Naive thymus-derived CD8-positive, alpha-beta T cell (primary cell): ENCODE measurements at regions not wholly inside any gene's neighbourhood (a gene's known extent, or its start where the extent isn't known, plus 50 kb on each side); places are given as distances from the start of the nearest gene placed in this dataset.
"Not testable (repeated sequence)": the region's sequence is repeated elsewhere in the genome, so short reads cannot be mapped to it uniquely, and the experiment has no call there.

ENCODE experiments used
- ATAC-seq, 2 donors: fragments of 150-1000 bp; cut with Tn5 transposase in 1 of 2; sonication (Bioruptor Pico), chemical (Tn5 transposase) in 1 of 2; 1 replicate in 1 of 2; 2 replicates in 1 of 2; pipeline ENCODE4 v1.10.0; 2021; ENCODE audit warnings: mild to moderate bottlenecking in 2 of 2, moderate library complexity in 2 of 2
- POLR2A ChIA-PET: fragments of 350-600 bp; sonication (Branson Sonifier 250); formaldehyde crosslinking; loops from one replicate; lab custom pipeline; 2021; ENCODE audit warnings: antibody characterized with exemption; lab: Charles Lee
- DNase-seq, 10 donors: peaks; one replicate each; pipeline versions ENCODE4 v3.0.0 to v3.0.0-alpha.2; 2020 to 2022
- H3K27ac Mint-ChIP-seq, 10 donors: one replicate each; pipeline ENCODE4 v1.8.0; 2020 to 2022; ENCODE audit warnings: mild to moderate bottlenecking in 10 of 10, mixed read lengths in 10 of 10, moderate library complexity in 4 of 10, inconsistent platforms in 1 of 10
- H3K27me3 Mint-ChIP-seq, 5 donors: one replicate each; pipeline ENCODE4 v1.8.0; 2021 to 2022; ENCODE audit warnings: mixed read lengths in 5 of 5
- H3K36me3 Mint-ChIP-seq, 3 donors: one replicate each; pipeline ENCODE4 v1.8.0; 2020 to 2022; ENCODE audit warnings: mixed read lengths in 3 of 3, mild to moderate bottlenecking in 2 of 3, inconsistent platforms in 1 of 3
- H3K4me1 Mint-ChIP-seq, 4 donors: one replicate each; pipeline ENCODE4 v1.8.0; 2021 to 2022; ENCODE audit warnings: mixed read lengths in 4 of 4
- H3K4me3 Mint-ChIP-seq, 10 donors: one replicate each; pipeline ENCODE4 v1.8.0; 2020 to 2022; ENCODE audit warnings: mild to moderate bottlenecking in 10 of 10, mixed read lengths in 10 of 10, moderate library complexity in 6 of 10, inconsistent platforms in 1 of 10
- H3K9me3 Mint-ChIP-seq, 9 donors: one replicate each; pipeline ENCODE4 v1.8.0; 2020 to 2022; ENCODE audit warnings: mixed read lengths in 9 of 9, mild to moderate bottlenecking in 3 of 9, inconsistent platforms in 1 of 9, moderate library complexity in 1 of 9

- Mint-ChIP-seq H3K27me3 (peaks cover 0 to 4% (median 0%) of the 10 kb centered on the region in 5 donors), H3K4me3 (no peak overlapping the region), H3K36me3 (no peaks in the 10 kb centered on the region), H3K27ac (no peak overlapping the region), H3K4me1 (no peaks in the 10 kb centered on the region), H3K9me3 (peaks cover 0 to 15% (median 10%) of the 10 kb centered on the region in 9 donors)
- POLR2A ChIA-PET: no interaction called here
- DNase-seq (no peak), ATAC-seq (no peak)
Observed at GRCh38 chr4:138485498-138485897, 243.3 kb upstream of the SLC7A11 start.

GRCh38 chr4:138475116-138475515, 233.0 kb upstream of the SLC7A11 start:
- POLR2A ChIA-PET: no interaction called here
- Mint-ChIP-seq H3K27ac (no peak overlapping the region), H3K27me3 (no peaks in the 10 kb centered on the region), H3K4me3 (no peak overlapping the region), H3K9me3 (peaks cover 0 to 14% (median 0%) of the 10 kb centered on the region in 9 donors), H3K4me1 (no peaks in the 10 kb centered on the region), H3K36me3 (no peaks in the 10 kb centered on the region)
- DNase-seq (no peak), ATAC-seq (no peak)

GRCh38 chr4:138473339-138473738, 231.2 kb upstream of the SLC7A11 start:
- DNase-seq: no peak
- POLR2A ChIA-PET: no interaction called here
- Mint-ChIP-seq H3K36me3 (no peaks in the 10 kb centered on the region), H3K4me3 (no peak overlapping the region), H3K27me3 (no peaks in the 10 kb centered on the region), H3K27ac (no peak overlapping the region), H3K4me1 (no peaks in the 10 kb centered on the region), H3K9me3 (peaks cover 0 to 14% (median 0%) of the 10 kb centered on the region in 9 donors)
- ATAC-seq: no peak

GRCh38 chr4:138460477-138461414, 218.6 kb upstream of the SLC7A11 start:
- no peaks in the 10 kb centered on the region for H3K4me1 Mint-ChIP-seq
- no peak for DNase-seq
- peaks cover 0 to 1% (median 0%) of the 10 kb centered on the region in 3 donors for H3K36me3 Mint-ChIP-seq
- H3K27me3 Mint-ChIP-seq: peaks cover 0 to 10% (median 2%) of the 10 kb centered on the region in 5 donors
- POLR2A ChIA-PET: no interaction called here
- H3K9me3 Mint-ChIP-seq: peaks cover 0 to 6% (median 2%) of the 10 kb centered on the region in 9 donors
- no peak for ATAC-seq
- H3K4me3 Mint-ChIP-seq: no peak overlapping the region
- no peak overlapping the region for H3K27ac Mint-ChIP-seq

- ATAC-seq: no peak
- Mint-ChIP-seq H3K9me3 (peaks cover 0 to 10% (median 3%) of the 10 kb centered on the region in 9 donors), H3K27ac (no peak overlapping the region), H3K36me3 (peaks cover 0 to 4% (median 0%) of the 10 kb centered on the region in 3 donors), H3K4me1 (no peaks in the 10 kb centered on the region), H3K4me3 (no peak overlapping the region), H3K27me3 (peaks cover 0 to 13% (median 0%) of the 10 kb centered on the region in 5 donors)
- no peak for DNase-seq
- POLR2A ChIA-PET: no interaction called here
Observed at GRCh38 chr4:138458751-138459150, 216.6 kb upstream of the SLC7A11 start.

- POLR2A ChIA-PET, DNase-seq, H3K27ac Mint-ChIP-seq, ATAC-seq, H3K4me1 Mint-ChIP-seq, H3K36me3 Mint-ChIP-seq, H3K4me3 Mint-ChIP-seq: not testable (repeated sequence)
- Mint-ChIP-seq H3K9me3 (peaks cover 0 to 10% (median 3%) of the 10 kb centered on the region in 9 donors), H3K27me3 (peaks cover 0 to 13% (median 2%) of the 10 kb centered on the region in 5 donors)
Observed at GRCh38 chr4:138456349-138456748, 214.2 kb upstream of the SLC7A11 start.

GRCh38 chr4:138455097-138455496, 212.9 kb upstream of the SLC7A11 start:
- Mint-ChIP-seq H3K27me3 (peaks cover 0 to 10% (median 2%) of the 10 kb centered on the region in 5 donors), H3K27ac (no peak overlapping the region), H3K36me3 (peaks cover 0 to 4% (median 0%) of the 10 kb centered on the region in 3 donors), H3K9me3 (peaks cover 0 to 10% (median 0%) of the 10 kb centered on the region in 9 donors), H3K4me1 (no peaks in the 10 kb centered on the region), H3K4me3 (no peak overlapping the region)
- DNase-seq (no peak), ATAC-seq (no peak)
- POLR2A ChIA-PET: no interaction called here

GRCh38 chr4:138452826-138453225, 210.7 kb upstream of the SLC7A11 start:
- POLR2A ChIA-PET: no interaction called here
- Mint-ChIP-seq H3K27me3 (peaks cover 0 to 10% (median 2%) of the 10 kb centered on the region in 5 donors), H3K27ac (no peak overlapping the region), H3K36me3 (peaks cover 0 to 4% (median 0%) of the 10 kb centered on the region in 3 donors), H3K9me3 (peaks cover 0 to 10% (median 0%) of the 10 kb centered on the region in 9 donors), H3K4me1 (peaks cover 0 to 2% (median 0%) of the 10 kb centered on the region in 4 donors), H3K4me3 (no peak overlapping the region)
- ATAC-seq (no peak), DNase-seq (no peak)

GRCh38 chr4:138451276-138451663, 209.1 kb upstream of the SLC7A11 start:
- POLR2A ChIA-PET: no interaction called here
- H3K4me3 Mint-ChIP-seq: no peak overlapping the region
- peaks cover 0 to 10% (median 2%) of the 10 kb centered on the region in 9 donors for H3K9me3 Mint-ChIP-seq
- H3K27me3 Mint-ChIP-seq: peaks cover 0 to 10% (median 3%) of the 10 kb centered on the region in 5 donors
- no peak for DNase-seq
- H3K36me3 Mint-ChIP-seq: peaks cover 0 to 4% (median 0%) of the 10 kb centered on the region in 3 donors
- ATAC-seq: no peak
- peaks cover 0 to 2% (median 0%) of the 10 kb centered on the region in 4 donors for H3K4me1 Mint-ChIP-seq
- no peak overlapping the region for H3K27ac Mint-ChIP-seq

- Mint-ChIP-seq H3K27ac (no peak overlapping the region), H3K36me3 (peaks cover 0 to 3% (median 0%) of the 10 kb centered on the region in 3 donors), H3K27me3 (peaks cover 0 to 7% (median 3%) of the 10 kb centered on the region in 5 donors), H3K4me1 (peaks cover 0 to 2% (median 0%) of the 10 kb centered on the region in 4 donors), H3K9me3 (peaks cover 0 to 5% (median 2%) of the 10 kb centered on the region in 9 donors), H3K4me3 (no peak overlapping the region)
- DNase-seq (no peak), ATAC-seq (no peak)
- POLR2A ChIA-PET: no interaction called here
Observed at GRCh38 chr4:138450546-138451275, 208.6 kb upstream of the SLC7A11 start.

GRCh38 chr4:138449938-138450337, 207.8 kb upstream of the SLC7A11 start:
- DNase-seq (no peak), ATAC-seq (no peak)
- peaks cover 0 to 2% (median 0%) of the 10 kb centered on the region in 4 donors for H3K4me1 Mint-ChIP-seq
- no peak overlapping the region for H3K27ac Mint-ChIP-seq
- H3K36me3 Mint-ChIP-seq: no peaks in the 10 kb centered on the region
- POLR2A ChIA-PET: no interaction called here
- peaks cover 0 to 3% (median 0%) of the 10 kb centered on the region in 5 donors for H3K27me3 Mint-ChIP-seq
- H3K9me3 Mint-ChIP-seq: peaks cover 0 to 2% (median 0%) of the 10 kb centered on the region in 9 donors
- H3K4me3 Mint-ChIP-seq: no peak overlapping the region

GRCh38 chr4:138448169-138448568, 206.0 kb upstream of the SLC7A11 start:
- POLR2A ChIA-PET: no interaction called here
- peaks cover 0 to 2% (median 0%) of the 10 kb centered on the region in 4 donors for H3K4me1 Mint-ChIP-seq
- peaks cover 0 to 11% (median 2%) of the 10 kb centered on the region in 9 donors for H3K9me3 Mint-ChIP-seq
- H3K27me3 Mint-ChIP-seq: peaks cover 0 to 1% (median 0%) of the 10 kb centered on the region in 5 donors
- DNase-seq (no peak), ATAC-seq (no peak)
- no peaks in the 10 kb centered on the region for H3K36me3 Mint-ChIP-seq
- no peak overlapping the region for H3K27ac Mint-ChIP-seq
- no peak overlapping the region for H3K4me3 Mint-ChIP-seq
